CMK (cell line): ENCODE measurements at regions not wholly inside any gene's neighbourhood (a gene's known extent, or its start where the extent isn't known, plus 50 kb on each side); places are given as distances from the start of the nearest gene placed in this dataset.
"Not testable (repeated sequence)": the region's sequence is repeated elsewhere in the genome, so short reads cannot be mapped to it uniquely, and the experiment has no call there.

Source experiments
- DNase-seq: peaks from one replicate; pipeline ENCODE4 v3.0.0-alpha.2; 2010; ENCODE audit warnings: low read depth

DNA sequence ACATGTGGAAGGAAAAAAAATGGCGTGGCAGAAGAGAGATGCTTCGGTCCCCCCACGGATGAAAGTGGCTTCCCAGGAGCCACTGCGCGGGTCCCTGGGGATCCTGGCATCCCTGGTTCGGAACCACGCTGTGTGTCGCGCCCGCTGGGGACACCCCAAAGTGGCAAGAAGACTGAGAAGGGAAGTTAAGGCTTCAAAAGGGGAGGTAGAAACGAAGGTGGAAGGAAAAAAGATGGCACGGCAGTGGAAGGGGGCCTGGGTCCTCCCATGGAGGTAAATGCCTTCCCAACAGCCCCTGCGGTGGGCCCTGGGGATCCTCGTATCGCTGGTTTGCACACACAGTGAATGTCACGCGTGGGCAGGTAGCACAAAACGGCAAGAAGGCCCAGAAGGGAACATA lies 281.7 kb downstream of the ALG10 start:
- no peak for DNase-seq

DNA sequence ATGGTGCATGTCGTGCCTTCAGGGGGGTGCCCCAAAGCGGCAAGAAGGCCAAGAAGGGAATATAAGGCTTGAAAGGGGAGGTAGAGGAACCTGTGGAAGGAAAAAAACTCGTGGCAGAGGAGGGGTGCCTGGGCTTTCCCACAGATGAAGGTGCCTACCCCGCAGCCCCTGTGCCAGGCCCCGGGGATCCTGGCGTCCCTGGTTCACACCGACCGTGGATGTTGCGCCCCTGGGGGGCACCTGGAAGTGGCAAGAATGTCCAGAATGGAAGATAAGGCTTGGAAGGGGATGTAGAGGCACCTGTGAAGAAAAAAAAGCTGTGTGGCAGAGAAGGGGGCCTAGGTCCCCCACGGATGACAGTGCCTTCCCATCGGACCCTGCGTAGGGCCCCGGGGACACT lies 282.2 kb downstream of the ALG10 start:
- DNase-seq: no peak

DNA sequence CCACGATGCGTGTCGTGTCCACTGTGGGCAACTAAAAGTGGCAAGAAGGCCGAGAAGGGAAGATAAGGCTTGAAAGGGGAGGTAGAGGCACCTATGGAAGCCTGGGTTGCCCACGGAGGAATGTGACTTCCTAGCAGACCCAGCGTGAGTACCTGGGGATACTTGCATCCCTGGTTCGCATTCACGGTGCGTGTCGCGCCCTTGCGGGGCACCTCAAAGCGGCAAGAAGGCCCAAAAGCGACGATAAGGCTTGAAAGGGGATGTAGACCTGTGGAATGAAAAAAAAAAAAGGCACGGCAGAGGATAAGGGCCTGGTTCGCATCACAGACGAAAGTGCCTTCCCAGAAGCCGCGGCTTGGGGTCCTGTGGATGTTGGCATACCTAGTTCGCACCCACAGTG lies 282.9 kb downstream of the ALG10 start:
- DNase-seq: no peak

DNA sequence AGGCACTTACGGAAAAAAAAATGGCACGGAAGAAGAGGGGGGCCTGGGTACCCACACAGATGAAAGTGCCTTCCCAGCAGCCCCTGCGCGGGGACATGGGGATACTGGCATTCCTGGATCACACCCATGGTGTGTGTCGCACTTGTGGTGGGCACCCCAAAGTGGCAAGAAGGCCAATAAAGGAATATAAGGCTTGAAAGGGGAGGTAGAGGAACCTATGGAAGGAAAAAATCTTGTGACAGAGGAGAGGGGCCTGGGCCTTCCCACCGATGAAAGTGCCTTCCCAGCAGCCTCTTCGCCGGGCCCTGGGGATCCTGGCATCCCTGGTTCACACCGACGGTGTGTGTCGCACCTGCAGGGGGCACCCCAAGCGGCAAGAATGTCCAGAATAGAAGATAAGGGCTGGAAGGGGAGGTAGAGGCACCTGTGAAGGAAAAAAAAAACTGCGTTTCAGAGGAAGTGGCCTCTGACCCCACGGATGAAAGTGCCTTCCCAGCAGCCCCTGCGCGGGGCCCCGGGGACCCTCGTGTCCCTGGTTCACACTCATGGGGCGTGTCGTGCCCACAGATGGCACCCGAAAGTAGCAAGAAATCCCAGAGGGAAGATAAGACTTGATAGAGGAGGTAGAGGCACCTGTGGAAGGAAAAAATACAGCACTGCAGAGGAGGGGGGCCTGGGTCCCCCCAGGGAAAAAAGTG lies 284.0 kb downstream of the ALG10 start:
- no peak for DNase-seq

- not testable (repeated sequence) for DNase-seq
These were observed 287.8 kb downstream of the ALG10 start for GRCh38 chr12:34309806-34310804.

DNA sequence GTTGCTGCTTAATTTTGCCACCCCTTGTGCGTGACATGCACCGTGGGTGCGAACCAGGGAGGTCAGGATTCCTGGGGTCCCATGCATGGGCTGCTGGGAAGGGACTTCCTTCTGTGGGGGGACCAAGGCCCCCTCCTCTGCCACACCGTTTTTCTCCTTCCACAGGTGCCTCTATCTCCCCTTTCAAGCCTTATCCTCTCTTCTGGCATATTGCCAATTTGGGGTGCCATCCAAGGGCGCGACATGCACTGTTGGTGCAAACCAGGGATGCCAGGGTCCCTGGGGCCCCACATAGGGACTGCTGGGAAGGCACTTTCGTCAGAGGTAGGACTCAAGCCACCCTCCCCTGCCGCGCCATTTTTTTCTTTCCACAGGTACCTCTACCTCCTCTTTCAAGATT lies 289.0 kb downstream of the ALG10 start:
- no peak for DNase-seq

GRCh38 chr12:34327671-34328070 lies 305.4 kb downstream of the ALG10 start:
- DNase-seq: no peak

DNA sequence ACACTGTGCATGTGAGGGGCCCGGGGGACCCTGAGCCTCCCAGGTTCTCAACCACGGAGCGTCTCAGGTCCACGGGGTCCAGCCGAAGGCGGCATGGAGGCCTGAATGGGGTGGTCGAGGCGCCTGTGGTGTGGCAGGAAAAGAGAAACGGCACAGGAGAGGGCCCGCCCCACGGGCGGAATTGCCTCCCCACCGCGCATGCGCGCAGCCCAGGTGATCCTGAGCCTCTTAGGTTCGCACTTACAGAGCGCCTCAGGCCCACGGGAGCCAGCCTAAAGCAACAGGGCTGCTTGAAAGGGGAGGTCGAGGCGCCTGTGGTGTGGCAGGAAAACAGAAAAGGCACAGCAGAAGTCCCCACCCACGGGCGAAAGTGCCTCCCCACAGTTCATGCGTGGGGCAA lies 311.0 kb downstream of the ALG10 start:
- no peak for DNase-seq

DNA sequence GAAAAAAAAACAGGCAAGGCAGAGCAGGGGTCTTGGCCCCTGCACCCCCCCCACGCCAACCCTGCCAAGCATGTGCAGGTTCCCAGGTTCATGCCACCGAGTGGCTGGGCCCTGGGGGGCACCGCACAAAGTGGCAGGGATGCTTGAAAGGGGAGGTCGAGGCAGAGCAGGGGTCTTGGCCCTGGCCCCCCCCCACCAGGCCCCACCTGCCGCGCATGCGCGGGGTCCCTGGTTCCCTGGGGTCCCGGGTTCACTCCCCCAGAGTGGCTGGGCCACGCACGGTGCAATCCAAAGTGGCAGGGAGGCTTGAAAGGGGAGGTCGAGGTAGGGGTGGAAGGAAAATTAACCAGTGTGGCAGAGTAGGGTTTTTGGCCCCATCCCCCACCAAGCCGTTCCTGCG lies 312.2 kb downstream of the ALG10 start:
- DNase-seq: no peak

- no peak for DNase-seq
These were observed 312.9 kb downstream of the ALG10 start for GRCh38 chr12:34334953-34335743.

DNA sequence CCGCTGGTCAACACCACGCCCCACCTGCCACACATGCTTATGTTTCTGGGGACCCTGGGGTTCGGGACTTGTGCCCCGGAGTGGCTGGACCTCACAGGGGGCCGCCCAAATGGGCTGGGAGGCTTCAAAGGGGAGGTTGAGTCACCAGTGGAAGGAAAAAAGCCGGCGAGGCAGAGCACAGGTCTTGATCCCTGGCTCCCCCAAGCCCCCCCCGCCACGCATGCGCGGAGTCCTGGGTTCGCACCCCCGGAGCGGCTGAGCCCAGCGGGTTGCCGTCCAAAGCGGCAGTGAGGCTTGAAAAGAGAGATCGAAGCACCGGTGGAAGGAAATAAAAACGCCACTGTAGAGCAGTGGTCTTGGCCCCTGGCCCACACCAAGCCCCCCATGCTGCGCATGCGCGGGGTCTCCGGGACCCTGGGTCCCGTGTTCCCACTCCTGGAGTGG lies 313.5 kb downstream of the ALG10 start:
- DNase-seq: no peak

DNA sequence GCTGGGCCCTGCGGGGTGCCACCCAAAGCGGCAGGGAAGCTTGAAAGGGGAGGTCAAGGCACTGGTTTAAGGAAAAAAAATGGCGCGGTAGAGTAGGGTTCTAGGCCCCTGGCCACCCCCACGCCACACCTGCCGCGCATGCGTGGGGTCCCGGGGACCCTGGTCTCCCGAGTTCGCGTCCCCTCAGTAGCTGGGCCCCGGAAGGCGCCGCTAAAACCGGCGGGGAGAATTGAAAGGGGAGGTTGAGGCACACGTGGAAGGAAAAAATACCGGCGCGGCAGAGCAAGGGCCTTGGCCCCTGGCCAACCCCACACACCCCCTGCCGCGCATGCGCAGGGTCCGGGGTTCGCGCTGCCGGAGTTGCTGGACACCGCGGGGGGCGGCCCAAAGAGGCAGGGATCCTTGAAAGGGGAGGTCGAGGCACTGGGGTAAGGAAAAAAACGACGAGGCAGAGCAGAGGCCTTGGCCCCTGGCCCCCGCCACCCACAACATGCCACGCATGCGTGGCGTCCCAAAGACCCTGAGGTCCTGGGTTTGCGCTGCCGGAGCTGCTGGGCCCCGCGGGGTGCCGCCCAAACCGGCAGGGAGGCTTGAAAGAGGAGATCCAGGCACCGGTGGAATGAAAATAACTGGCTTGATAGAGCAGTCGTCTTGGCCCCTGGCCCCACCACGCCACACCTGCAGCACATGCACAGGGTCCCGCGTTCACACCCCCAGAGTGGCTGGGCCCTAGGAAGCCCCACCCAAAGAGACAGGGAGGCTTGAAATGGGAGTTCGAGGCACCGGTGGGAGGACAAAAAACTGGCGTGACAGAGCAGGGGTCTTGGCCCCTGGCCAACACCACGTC lies 314.5 kb downstream of the ALG10 start:
- DNase-seq: no peak

- DNase-seq: no peak
These were observed 316.5 kb downstream of the ALG10 start for GRCh38 chr12:34338751-34339150.

GRCh38 chr12:34339922-34340321 lies 317.6 kb downstream of the ALG10 start:
- DNase-seq: no peak

- DNase-seq: no peak
These were observed 318.5 kb downstream of the ALG10 start for GRCh38 chr12:34340534-34341361.

DNA sequence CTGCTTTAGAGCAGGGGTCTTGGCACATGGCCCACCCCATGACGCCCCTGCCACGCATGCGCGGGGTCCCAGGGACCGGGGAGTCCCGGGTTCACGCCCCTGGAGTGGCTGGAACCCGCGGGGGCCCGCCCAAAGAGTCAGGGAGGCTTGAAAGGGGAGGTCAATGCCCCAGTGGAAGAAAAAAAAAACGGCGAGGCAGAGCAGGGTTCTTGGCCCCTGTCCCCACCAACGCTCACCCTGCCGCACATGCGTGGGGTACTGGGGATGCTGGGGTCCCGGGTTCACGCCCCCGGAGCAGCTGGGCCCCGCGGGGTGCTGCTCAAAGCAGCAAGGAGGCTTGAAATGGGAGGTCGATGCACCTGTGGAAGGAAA lies 319.1 kb downstream of the ALG10 start:
- no peak for DNase-seq

- DNase-seq: no peak
These were observed 319.8 kb downstream of the ALG10 start for GRCh38 chr12:34342048-34342447.

GRCh38 chr12:34343345-34343744 lies 321.0 kb downstream of the ALG10 start:
- no peak for DNase-seq

- DNase-seq: no peak
These were observed 321.5 kb downstream of the ALG10 start for GRCh38 chr12:34343766-34344165.

DNA sequence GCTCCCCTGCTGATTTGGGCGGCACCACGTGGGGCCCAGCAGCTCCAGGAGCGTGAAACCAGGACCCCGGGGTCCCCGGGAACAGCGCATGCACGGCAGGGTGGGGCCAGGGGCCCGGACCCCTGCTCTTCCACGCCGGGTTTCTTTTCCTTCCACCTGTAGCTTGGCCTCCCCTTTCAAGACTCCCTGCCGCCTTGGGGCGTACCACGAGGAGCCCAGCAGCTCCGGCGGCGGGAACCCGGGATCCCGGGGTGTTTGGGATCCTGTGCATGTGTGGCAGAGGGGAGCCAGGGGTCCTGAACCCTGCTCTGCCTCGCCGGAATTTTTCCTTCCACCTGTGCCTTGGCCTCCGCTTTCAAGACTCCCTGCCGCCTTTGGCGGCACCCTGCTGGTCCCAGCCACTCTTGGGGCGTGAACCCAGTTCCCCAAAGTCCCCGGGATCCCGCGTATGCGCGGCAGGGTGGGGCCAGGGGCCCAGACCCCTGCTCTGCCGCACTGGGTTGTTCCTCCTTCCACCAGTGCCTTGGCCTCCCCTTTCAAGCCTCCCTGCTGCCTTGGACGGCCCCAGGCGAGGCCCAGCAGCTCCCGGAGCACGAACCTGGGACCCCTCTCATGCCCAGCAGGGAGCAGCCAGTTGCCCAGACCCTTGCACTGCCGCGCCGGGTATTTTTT lies 322.7 kb downstream of the ALG10 start:
- no peak for DNase-seq
